ENCODE measurements at regions not wholly inside any gene's neighbourhood (a gene's known extent, or its start where the extent isn't known, plus 50 kb on each side); places are given as distances from the start of the nearest gene placed in this dataset.

GRCh38 chr4:141534985-141535384, 101.4 kb upstream of the IL15 start:
- no peak overlapping the region for H3K9ac ChIP-seq (ENCODE audit: insufficient read depth in 1 of 2, low read length in 2 of 2)
- no peak overlapping the region for H3K4me3 ChIP-seq
- no peak overlapping the region for H3K27ac ChIP-seq (ENCODE audit: low read depth in 1 of 2, low read length in 1 of 2)
- ATAC-seq (ENCODE audit: insufficient read depth, low FRiP score) = no peak
- no peaks in the 10 kb centered on the region for H3K4me1 ChIP-seq (ENCODE audit: control insufficient read depth in 5 of 5, insufficient read depth in 5 of 5, low read length in 5 of 5)
- H3K9me3 ChIP-seq (ENCODE audit: control insufficient read depth in 4 of 4, insufficient read depth in 3 of 4, low read length in 3 of 4) = peaks cover 0 to 5% (median under 1%) of the 10 kb centered on the region in 4 donors
- no peaks in the 10 kb centered on the region for H3K36me3 ChIP-seq (ENCODE audit: control insufficient read depth in 4 of 4, insufficient read depth in 4 of 4, low read length in 4 of 4)
- H3K27me3 ChIP-seq (ENCODE audit: control insufficient read depth in 3 of 3, insufficient read depth in 3 of 3, low read length in 2 of 3) = no peaks in the 10 kb centered on the region
- no peak for TF ChIP-seq CTCF (IDR thresholded peaks at IDR 0.05; ENCODE audit: control extremely low read depth, extremely low read depth)
- DNase-seq = no peak
- WGBS, 2 donors = 73 to 95% methylated on average over 2 of the region's 2 CpGs

GRCh38 chr4:141538001-141538400, 98.4 kb upstream of the IL15 start:
- Histone ChIP-seq H3K27ac (ENCODE audit: low read depth in 1 of 2, low read length in 1 of 2) (no peak overlapping the region), H3K4me3 (no peak overlapping the region), H3K27me3 (ENCODE audit: control insufficient read depth in 3 of 3, insufficient read depth in 3 of 3, low read length in 2 of 3) (no peaks in the 10 kb centered on the region), H3K9me3 (ENCODE audit: control insufficient read depth in 4 of 4, insufficient read depth in 3 of 4, low read length in 3 of 4) (peaks cover 0 to 5% (median under 1%) of the 10 kb centered on the region in 4 donors), H3K4me1 (ENCODE audit: control insufficient read depth in 5 of 5, insufficient read depth in 5 of 5, low read length in 5 of 5) (peaks cover 0 to 3% (median 0%) of the 10 kb centered on the region in 5 donors), H3K9ac (ENCODE audit: insufficient read depth in 1 of 2, low read length in 2 of 2) (no peak overlapping the region), H3K36me3 (ENCODE audit: control insufficient read depth in 4 of 4, insufficient read depth in 4 of 4, low read length in 4 of 4) (no peaks in the 10 kb centered on the region)
- WGBS, 2 donors = 93 to 100% methylated on average over 1 of the region's 1 CpG
- ATAC-seq (ENCODE audit: insufficient read depth, low FRiP score) = no peak
- no peak for DNase-seq
- TF ChIP-seq CTCF (IDR thresholded peaks at IDR 0.05; ENCODE audit: control extremely low read depth, extremely low read depth) = no peak

GRCh38 chr4:141540643-141541042, 95.7 kb upstream of the IL15 start:
- ATAC-seq (ENCODE audit: insufficient read depth, low FRiP score) (no peak), DNase-seq (no peak)
- no peak for TF ChIP-seq CTCF (IDR thresholded peaks at IDR 0.05; ENCODE audit: control extremely low read depth, extremely low read depth)
- Histone ChIP-seq H3K36me3 (ENCODE audit: control insufficient read depth in 4 of 4, insufficient read depth in 4 of 4, low read length in 4 of 4) (no peaks in the 10 kb centered on the region), H3K27ac (ENCODE audit: low read depth in 1 of 2, low read length in 1 of 2) (no peak overlapping the region), H3K4me1 (ENCODE audit: control insufficient read depth in 5 of 5, insufficient read depth in 5 of 5, low read length in 5 of 5) (peaks cover 0 to 3% (median 0%) of the 10 kb centered on the region in 5 donors), H3K4me3 (no peak overlapping the region), H3K27me3 (ENCODE audit: control insufficient read depth in 3 of 3, insufficient read depth in 3 of 3, low read length in 2 of 3) (no peaks in the 10 kb centered on the region), H3K9me3 (ENCODE audit: control insufficient read depth in 4 of 4, insufficient read depth in 3 of 4, low read length in 3 of 4) (peaks cover 0 to 5% (median under 1%) of the 10 kb centered on the region in 4 donors), H3K9ac (ENCODE audit: insufficient read depth in 1 of 2, low read length in 2 of 2) (no peak overlapping the region)
- 88 to 93% methylated on average over 2 of the region's 2 CpGs for WGBS, 2 donors

- no peak for TF ChIP-seq CTCF (IDR thresholded peaks at IDR 0.05; ENCODE audit: control extremely low read depth, extremely low read depth)
- Histone ChIP-seq H3K27ac (ENCODE audit: low read depth in 1 of 2, low read length in 1 of 2) (no peak overlapping the region), H3K4me1 (ENCODE audit: control insufficient read depth in 5 of 5, insufficient read depth in 5 of 5, low read length in 5 of 5) (peaks cover 0 to 3% (median 0%) of the 10 kb centered on the region in 5 donors), H3K9ac (ENCODE audit: insufficient read depth in 1 of 2, low read length in 2 of 2) (no peak overlapping the region), H3K4me3 (no peak overlapping the region), H3K9me3 (ENCODE audit: control insufficient read depth in 4 of 4, insufficient read depth in 3 of 4, low read length in 3 of 4) (peaks cover 0 to 5% (median under 1%) of the 10 kb centered on the region in 4 donors), H3K36me3 (ENCODE audit: control insufficient read depth in 4 of 4, insufficient read depth in 4 of 4, low read length in 4 of 4) (no peaks in the 10 kb centered on the region), H3K27me3 (ENCODE audit: control insufficient read depth in 3 of 3, insufficient read depth in 3 of 3, low read length in 2 of 3) (no peaks in the 10 kb centered on the region)
- DNase-seq = no peak
- WGBS, 2 donors = 86 to 92% methylated on average over 2 of the region's 2 CpGs
- no peak for ATAC-seq (ENCODE audit: insufficient read depth, low FRiP score)
Observed at GRCh38 chr4:141541851-141542250, 94.5 kb upstream of the IL15 start.

Data from lung (tissue), 11 donors.